AG08396 (cell line): ENCODE measurements at regions not wholly inside any gene's neighbourhood (a gene's known extent, or its start where the extent isn't known, plus 50 kb on each side); places are given as distances from the start of the nearest gene placed in this dataset.

Source experiments
- DNase-seq: peaks from one replicate; pipeline ENCODE4 v3.0.0; 2012; ENCODE audit warnings: low spot score, mixed read lengths

- DNase-seq: no peak
These were observed 146.8 kb downstream of the LRIG2 start for GRCh38 chr1:113219828-113220227.

- DNase-seq: no peak
These were observed 150.0 kb downstream of the LRIG2 start for GRCh38 chr1:113223040-113223439.

GRCh38 chr1:113223546-113223945 is 150.5 kb downstream of the LRIG2 start:
- no peak for DNase-seq

- peak; percentile 16 for DNase-seq
These were observed 153.2 kb downstream of the LRIG2 start for GRCh38 chr1:113226148-113226547.

- no peak for DNase-seq
These were observed 158.4 kb upstream of the MAGI3 start for GRCh38 chr1:113231866-113232265.

- DNase-seq: no peak
These were observed 156.9 kb upstream of the MAGI3 start for GRCh38 chr1:113233441-113233840.

GRCh38 chr1:113241237-113241636 is 149.1 kb upstream of the MAGI3 start:
- DNase-seq: no peak

- no peak for DNase-seq
These were observed 147.8 kb upstream of the MAGI3 start for GRCh38 chr1:113242481-113242880.

- DNase-seq: no peak
These were observed 146.8 kb upstream of the MAGI3 start for GRCh38 chr1:113243529-113243928.

- DNase-seq: no peak
These were observed 146.0 kb upstream of the MAGI3 start for GRCh38 chr1:113244112-113244820.

- no peak for DNase-seq
These were observed 145.1 kb upstream of the MAGI3 start for GRCh38 chr1:113245252-113245651.

GRCh38 chr1:113246929-113247328 is 143.4 kb upstream of the MAGI3 start:
- DNase-seq: no peak

- DNase-seq: no peak
These were observed 143.0 kb upstream of the MAGI3 start for GRCh38 chr1:113247355-113247754.

GRCh38 chr1:113247782-113248181 is 142.5 kb upstream of the MAGI3 start:
- DNase-seq: no peak

- no peak for DNase-seq
These were observed 141.8 kb upstream of the MAGI3 start for GRCh38 chr1:113248494-113248893.

- DNase-seq: no peak
These were observed 140.2 kb upstream of the MAGI3 start for GRCh38 chr1:113250161-113250560.

- DNase-seq: no peak
These were observed 138.1 kb upstream of the MAGI3 start for GRCh38 chr1:113252166-113252565.

GRCh38 chr1:113253187-113253586 is 137.1 kb upstream of the MAGI3 start:
- DNase-seq: no peak

- no peak for DNase-seq
These were observed 136.7 kb upstream of the MAGI3 start for GRCh38 chr1:113253590-113253989.

- no peak for DNase-seq
These were observed 135.1 kb upstream of the MAGI3 start for GRCh38 chr1:113255038-113255719.

- DNase-seq: no peak
These were observed 134.5 kb upstream of the MAGI3 start for GRCh38 chr1:113255720-113256347.

GRCh38 chr1:113256348-113256729 is 134.0 kb upstream of the MAGI3 start:
- DNase-seq: no peak

- DNase-seq: no peak
These were observed 130.3 kb upstream of the MAGI3 start for GRCh38 chr1:113259988-113260387.
